HG02840 (cell line): ENCODE measurements at regions not wholly inside any gene's neighbourhood (a gene's known extent, or its start where the extent isn't known, plus 50 kb on each side); places are given as distances from the start of the nearest gene placed in this dataset.
"Not testable (repeated sequence)": the region's sequence is repeated elsewhere in the genome, so short reads cannot be mapped to it uniquely, and the experiment has no call there.

ENCODE experiments used
- ATAC-seq: cut with Tn5 transposase; IDR thresholded peaks from one replicate; pipeline ENCODE4 v1.9.1; 2021; ENCODE audit warnings: mild to moderate bottlenecking, moderate library complexity, moderate number of reproducible peaks; ENCODE audit not compliant: unreplicated experiment, low FRiP score

DNA sequence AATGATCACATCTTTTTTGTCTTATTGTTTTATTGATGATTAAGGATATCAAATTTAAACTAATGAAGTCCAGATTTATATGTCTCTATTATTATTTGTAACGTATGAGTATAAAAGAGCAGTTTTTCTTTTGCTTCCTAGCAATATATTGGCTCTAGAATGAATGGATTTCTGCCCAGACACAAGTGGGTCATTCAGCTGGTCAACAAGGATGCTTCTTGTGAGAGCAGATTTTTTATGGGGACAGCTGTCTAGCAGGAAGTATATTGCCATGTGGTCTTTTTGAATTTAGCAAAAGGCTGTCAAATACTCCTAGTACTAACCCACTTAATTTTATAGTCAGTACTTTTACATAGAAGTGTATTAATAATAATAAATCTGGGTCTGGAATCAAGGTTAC, 1071.1 kb upstream of the FLRT2 start:
- no peak for ATAC-seq

DNA sequence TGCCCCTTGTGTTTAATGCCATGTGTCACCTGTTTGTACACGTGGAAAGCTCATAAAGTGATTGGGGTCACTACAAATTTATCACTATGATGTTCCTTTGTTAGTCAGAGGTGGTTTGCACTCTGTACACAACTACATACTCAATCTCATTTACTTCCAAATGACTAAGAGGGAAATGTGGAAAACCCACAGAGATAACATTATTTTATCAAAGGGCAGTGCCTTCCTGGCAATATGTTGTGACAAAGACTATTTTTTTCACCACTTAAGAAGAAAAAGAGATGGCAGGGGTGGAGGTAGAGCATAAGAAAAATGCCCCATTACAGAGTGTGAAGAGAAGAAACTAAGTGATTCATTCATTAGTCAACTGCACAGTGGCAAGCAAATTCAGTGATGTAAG, 1064.1 kb upstream of the FLRT2 start:
- no peak for ATAC-seq

DNA sequence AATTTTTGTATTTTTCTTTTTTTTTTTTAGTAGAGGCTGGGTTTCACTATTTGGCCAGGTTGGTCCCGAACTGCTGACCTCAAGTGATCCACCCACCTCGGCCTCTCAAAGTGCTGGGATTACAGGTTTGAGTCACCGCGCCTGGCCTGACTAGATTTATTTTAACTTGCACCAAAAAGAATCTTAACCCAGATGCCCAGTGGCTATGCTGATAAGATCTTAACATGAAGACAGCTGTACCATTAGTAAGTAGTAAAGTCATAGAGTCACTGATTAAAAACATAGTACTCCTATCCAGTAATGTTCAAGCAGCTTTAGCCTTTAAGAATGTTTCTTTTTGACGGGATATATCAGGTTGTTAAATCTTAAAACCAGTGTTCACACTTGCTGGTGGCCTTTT, 1061.8 kb upstream of the FLRT2 start:
- no peak for ATAC-seq

DNA sequence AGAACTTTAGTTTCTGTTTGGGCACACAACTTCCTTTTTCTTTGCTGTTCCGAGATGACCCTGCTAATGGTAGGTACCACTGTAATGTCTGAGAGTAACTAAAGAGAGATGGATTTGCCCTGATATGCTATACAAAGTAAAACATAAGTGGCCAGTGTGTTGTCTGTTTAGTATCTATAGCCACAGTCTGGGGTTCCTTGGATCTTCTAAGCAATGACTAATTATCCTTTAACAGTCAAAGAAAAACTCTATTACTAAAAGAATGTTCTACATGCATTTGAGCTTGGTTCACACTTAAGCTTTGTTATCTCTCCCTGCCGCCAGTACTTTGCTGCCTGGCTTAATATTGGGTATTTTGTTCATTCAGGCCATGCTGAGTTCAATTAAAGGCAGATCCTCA, 1051.9 kb upstream of the FLRT2 start:
- ATAC-seq: no peak

DNA sequence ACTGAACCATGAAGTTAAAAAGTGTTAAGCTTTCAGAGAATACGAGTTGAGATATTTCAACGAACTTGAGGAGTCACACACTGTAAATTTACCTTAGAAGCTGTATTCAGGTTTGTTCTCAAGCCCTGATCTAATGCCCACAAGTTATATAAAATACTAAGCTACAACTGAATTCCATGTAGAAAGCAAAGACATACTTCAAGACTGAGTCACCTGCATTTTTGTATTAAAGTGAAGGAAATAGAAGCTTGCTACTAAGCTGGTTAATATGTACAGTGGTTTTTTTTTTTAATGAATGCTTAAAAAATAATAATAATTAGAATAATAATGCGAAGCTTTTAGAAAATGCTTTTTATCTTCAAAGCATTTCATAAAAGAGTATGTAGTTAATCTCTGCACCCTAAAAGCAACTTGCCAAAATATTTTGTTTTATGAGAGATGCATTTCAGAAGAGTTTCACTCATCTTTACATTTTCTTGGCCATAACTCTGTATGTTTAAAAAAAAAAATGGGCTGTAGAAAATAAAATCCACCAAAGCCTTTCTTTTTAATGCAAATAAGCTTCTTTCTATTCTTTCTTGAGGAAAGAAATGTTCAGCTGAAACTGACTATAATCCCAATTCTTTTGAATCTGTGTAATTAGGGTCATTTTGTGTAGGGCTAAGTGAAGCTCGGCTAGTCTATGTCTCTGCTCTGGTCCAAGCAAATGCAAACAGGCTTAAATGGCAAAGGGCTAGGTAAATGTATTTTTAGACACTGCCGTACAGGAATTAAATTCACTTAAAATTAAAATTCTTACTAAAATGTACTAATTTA, 1047.5 kb upstream of the FLRT2 start:
- ATAC-seq: no peak

DNA sequence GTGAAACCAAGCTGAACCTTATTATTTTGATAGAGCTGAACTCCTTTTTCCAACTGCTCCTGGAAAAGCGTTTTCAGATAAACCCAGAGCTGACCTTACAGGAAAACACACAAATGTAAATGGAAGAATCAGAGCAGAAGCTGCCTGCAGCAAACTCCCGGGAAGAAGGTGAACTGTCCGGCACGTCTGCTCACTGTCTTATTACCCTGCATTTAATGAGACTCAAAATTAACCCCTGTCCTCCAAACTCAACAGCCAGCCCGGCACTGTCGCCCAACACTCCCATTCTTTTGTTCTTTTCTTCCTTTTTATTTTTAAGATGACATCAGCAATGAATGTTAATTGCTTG, 1046.9 kb upstream of the FLRT2 start:
- no peak for ATAC-seq

DNA sequence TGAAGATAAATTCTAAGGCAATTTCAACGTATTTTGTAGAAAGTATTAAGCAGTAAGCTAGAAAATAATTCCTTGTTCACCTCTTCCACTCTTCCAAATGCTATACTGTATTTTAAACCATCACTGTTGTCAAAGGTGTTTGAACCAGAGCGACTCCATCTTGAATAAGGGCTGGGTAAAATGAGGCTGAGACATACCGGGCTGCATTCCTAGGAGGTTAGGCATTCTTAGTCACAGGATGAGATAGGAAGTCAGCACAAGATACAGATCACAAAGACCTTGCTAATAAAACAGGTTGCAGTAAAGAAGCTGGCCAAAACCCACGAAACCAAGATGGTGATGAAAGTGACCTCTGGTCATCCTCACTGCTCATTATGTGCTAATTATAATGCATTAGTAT, 1045.7 kb upstream of the FLRT2 start:
- ATAC-seq: not testable (repeated sequence)

DNA sequence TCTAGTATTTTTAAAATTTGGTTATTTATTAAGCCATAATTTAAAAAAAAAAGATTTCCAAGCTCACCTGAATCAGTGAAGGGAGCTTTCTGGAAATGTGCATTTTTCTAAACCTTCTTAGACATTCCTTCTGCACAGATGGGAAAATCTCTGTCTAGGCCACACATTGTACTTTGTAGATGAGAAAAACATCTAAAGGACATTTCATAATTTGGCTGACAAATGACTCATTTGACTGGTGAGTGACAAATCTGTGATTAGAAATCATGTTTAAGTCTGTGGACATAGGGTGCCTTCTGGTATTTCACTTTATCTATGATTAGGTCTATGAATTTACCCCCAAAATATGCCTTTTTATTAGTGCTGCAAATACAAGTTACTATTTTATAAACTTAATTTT, 1044.9 kb upstream of the FLRT2 start:
- no peak for ATAC-seq

DNA sequence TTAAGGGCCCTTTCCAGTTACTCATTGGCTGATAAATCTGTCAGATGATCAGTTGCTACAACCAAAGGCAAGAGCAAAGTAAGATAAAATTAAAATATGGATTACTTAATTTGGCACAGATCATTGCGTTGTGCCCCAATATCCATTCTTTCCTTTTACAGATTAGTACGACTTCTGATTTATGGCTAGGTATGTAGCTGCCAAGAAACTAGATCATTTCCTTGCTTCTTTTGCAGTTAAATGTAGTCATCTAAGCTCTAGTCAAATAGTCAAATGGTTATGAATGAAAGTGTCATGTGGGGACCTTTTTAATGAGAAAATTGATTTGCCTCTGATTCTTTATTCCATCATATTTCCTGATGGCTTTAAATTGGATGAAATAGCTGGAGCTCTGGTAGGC, 1039.9 kb upstream of the FLRT2 start:
- ATAC-seq: no peak

DNA sequence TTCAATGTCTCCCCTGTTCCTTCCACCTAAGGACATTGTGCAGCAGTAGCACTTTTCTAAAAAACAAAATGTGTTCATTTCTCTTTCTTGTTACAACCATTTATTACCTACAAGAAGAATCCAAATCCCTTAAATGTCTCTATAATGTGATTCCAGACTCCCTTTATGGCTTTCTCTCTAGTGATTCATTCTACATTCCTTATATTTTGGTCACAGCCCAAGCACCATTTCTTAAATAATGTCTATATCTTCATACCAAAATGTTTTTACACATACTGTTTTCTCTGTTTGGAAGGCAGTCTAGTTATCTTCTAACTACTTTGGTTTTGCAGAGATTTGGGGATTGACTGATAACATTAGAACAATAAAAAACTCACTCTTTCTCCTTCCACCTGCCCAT, 1037.3 kb upstream of the FLRT2 start:
- ATAC-seq: no peak

DNA sequence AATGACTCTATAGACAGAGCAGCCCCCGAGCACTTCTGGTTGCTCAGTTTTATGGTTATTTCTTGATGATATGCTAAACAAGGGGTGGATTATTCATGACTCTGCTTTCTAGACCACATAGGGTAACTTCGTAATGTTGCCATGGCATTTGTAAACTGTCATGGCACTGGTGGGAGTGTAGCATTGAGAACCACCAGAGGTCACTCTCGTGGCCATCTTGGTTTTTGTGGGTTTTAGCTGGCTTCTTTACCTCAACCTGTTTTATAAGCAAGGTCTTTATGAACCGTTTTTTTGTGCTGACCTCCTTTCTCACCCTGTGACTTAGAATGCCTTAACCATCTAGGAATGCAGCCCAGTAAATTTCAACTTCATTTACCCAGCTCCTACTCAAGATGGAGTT, 1036.2 kb upstream of the FLRT2 start:
- ATAC-seq: no peak

DNA sequence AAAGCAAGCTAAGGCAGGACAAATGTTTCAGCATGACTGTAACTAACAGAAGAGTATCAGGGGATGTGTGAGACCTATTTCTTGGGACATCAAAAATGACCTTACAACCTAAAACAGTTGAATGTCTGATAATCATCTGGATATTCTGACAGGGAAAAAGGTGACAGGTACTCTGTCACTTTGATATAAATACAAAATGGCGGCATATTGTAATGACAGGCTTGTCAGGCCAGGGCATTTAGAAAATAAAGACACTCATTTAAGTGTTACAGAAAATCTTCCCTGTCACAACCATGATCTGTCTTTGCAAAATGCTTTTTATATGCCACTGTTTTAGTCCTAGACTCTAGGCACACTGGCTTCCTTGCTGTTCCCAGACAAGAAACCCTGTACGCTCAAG, 1033.3 kb upstream of the FLRT2 start:
- no peak for ATAC-seq

DNA sequence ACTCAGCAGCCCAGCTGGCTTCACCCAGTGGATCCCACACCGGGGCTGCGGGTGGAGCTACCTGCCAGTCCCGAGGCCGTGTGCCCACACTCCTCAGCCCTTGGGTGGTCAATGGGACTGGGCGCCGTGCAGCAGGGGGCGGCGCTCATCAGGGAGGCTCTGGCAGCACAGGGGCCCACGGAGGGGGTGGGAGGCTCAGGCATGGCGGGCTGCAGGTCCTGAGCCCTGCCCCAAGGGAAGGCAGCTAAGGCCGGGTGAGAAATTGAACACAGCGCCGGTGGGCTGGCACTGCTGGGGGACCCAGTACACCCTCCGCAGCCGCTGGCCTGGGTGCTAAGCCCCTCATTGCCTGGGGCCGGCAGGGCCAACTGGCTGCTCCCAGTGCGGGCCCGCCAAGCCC, 1017.1 kb upstream of the FLRT2 start:
- not testable (repeated sequence) for ATAC-seq

DNA sequence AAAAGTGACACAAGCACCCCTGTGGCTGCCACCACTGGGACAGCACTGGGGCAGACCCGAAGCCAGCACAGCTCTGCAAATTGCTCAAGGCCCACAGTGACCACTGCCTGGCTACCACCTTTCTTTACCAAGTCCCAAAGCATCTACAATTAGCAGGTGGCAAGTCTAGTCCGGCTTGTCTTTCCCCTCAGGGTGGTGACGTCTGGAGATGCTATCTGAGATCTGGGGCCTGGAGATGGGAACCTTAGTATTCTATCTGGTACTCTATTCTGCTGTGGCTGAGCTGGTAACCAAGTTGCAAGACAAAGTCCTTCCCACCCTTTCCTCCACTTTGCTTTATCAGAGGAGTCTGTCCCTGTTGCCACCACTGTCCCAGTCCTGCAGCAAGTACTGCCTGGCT, 1010.1 kb upstream of the FLRT2 start:
- ATAC-seq: no peak

DNA sequence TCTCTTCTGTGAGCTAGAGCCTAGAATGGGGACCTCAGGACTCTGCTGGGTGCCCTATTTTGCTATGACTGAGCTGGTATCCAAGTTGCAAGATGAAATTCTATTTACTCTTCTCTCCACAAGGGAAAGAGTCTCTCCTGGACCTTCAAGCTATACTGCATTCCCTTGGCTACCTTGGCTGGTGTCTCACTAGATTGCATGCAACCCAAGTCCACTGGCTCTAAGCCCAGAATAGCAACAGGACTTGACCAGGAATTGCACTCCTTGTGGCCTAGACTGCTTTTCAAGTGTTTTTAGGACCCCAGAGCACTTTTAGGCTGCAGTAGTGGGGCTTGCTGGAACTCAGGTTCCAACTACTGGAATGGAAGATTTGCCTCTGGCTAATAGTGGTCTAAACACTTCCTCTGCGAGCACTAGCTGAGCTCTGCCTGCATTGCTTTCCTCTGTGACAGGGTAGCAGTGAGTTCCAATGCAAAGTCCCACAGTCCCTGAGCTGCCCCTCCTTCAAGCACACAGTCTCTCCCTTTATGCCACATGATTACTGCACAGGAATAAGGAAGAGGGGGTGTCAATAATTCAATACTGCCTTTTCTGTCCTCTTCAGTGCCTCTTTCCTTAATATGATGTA, 1009.1 kb upstream of the FLRT2 start:
- ATAC-seq: no peak

DNA sequence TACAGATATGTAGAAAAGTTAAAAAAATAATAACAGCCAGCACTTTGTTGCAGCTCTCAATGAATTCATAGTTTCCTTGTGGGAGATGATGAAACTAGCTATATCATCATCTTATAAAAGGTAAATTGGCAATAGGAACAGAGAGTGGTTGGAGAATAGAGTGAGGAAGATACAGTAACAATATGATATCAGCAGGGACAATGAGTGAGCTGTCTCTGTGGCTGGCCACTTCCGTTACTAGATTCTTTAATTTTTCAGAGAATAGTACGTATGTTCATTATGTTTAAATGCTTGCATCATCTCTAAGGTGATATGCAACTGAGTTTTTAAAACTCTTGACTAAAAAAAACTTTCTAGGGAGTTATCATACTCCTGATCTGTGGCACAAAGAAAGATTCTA, 1006.2 kb upstream of the FLRT2 start:
- no peak for ATAC-seq

DNA sequence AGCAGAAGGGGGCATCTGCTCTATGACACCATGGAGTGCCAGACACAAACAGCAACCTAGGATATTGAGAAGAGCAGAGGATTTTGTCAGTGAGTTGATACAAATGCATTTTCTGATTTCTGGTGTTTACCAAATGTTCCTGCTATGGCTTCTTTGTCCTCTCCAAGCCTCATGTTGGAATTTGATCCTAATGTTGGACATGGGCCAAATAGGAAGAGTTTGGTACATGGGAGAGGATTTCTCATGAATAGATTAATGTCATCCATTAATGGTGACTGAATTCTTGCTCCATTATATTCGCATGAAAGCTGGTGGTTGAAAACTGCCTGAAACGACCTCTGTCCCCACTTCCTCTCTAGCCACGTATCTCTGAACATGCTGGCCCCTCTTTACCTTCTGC, 1002.2 kb upstream of the FLRT2 start:
- no peak for ATAC-seq

DNA sequence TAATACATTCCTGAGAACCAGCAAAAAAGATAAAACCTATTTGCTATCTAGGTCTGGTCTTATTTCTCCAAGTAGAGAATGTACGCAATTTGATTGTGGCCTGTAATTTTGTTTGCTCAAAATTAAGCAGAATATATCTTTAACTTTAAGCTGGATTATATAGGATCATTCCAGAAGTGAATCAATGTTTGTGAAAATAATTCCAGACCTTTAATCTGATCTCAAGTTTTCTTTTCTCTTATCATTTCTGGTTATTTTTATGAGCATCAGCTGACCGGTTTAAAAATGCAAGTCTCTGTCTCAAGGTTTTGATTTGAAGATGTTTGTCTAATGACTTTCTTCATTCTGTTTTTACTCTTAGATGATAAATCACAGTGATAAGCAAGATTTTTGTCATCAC, 997.9 kb upstream of the FLRT2 start:
- no peak for ATAC-seq

DNA sequence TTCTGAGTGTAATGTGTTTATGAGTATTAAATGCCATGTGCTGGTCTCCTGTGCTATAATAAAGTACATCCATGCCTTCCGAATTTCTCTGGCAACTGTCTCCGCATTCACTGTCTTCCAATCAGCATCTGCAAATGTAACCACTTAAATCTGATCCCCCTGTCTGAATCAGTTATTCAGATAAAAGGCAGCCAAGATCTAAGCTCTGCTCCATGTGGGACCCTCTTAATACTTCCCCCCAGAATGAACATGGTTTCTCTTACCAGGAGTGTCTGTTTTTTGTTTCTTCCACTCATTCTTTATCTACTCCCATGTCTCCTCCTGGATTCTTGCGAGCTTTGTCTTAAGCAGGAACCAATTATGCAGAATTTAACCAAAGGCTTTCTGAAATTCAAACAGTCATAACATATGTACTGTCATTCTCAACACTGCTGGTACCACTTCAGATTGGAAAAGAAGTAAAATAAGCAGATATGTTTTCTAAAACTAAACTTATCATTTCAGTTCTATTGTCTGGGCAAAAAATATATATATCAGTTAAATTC, 996.7 kb upstream of the FLRT2 start:
- ATAC-seq: no peak

DNA sequence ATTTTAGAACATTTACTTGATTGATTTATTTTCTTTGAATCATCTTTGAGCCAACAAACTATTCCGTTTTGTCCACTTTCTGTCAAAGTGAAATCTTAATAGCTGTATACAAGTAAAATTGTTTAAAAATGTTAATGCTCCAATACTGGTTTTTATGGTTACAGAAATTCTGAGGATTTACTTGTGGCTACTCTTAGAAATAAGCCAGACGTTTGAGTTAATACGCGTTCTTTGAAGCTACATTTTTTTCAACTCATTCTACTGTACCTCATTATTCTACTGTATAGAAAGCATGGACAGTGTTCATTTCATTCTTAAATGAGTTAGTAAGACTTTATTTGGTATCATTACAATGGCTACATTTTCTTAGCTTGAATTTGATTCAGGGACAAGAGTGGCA, 996.2 kb upstream of the FLRT2 start:
- ATAC-seq: no peak

DNA sequence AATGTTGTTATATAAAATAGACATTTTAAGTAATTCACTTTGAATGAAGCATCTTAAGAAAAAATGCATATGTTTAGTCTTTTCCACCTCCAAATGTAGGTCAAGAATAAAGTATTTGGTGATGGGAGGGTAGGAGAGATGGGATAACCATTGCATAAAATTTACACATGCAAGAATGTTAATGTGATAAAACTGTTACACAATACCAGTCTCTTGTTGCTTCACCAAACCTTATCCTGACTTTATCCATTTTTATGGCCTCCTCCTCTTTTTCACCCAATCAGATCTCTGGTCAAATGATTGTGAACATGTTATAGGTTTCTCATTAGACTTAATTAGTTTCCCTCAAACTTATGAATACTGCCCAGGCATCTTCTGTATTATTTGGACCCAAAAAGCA, 994.5 kb upstream of the FLRT2 start:
- no peak for ATAC-seq

DNA sequence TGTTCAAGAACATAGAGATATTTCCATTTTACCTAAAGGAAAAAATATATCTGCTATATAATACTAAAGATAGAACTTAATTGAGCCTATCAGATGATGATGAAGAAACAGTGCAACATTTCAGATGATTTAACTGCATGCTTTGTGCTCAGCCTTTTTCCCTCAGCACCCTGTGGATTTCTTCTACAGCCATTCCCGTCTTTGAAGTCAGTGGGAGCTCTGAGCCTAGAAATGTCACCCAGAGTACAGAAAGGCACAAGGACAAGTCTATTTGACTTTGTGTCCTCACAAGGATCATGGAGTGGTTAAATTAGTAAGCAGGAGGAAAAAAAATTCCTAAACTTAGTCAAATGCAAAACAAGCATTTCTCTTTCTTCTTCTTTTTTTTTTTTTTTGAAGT, 994.0 kb upstream of the FLRT2 start:
- ATAC-seq: no peak
